Amniotic stem cell (primary cell): ENCODE measurements at regions not wholly inside any gene's neighbourhood (a gene's known extent, or its start where the extent isn't known, plus 50 kb on each side); places are given as distances from the start of the nearest gene placed in this dataset.
"Not testable (repeated sequence)": the region's sequence is repeated elsewhere in the genome, so short reads cannot be mapped to it uniquely, and the experiment has no call there.

Experiments used
- DNase-seq: peaks from one replicate; lab custom pipeline; 2025; lab: John Stamatoyannopoulos, UW

DNA sequence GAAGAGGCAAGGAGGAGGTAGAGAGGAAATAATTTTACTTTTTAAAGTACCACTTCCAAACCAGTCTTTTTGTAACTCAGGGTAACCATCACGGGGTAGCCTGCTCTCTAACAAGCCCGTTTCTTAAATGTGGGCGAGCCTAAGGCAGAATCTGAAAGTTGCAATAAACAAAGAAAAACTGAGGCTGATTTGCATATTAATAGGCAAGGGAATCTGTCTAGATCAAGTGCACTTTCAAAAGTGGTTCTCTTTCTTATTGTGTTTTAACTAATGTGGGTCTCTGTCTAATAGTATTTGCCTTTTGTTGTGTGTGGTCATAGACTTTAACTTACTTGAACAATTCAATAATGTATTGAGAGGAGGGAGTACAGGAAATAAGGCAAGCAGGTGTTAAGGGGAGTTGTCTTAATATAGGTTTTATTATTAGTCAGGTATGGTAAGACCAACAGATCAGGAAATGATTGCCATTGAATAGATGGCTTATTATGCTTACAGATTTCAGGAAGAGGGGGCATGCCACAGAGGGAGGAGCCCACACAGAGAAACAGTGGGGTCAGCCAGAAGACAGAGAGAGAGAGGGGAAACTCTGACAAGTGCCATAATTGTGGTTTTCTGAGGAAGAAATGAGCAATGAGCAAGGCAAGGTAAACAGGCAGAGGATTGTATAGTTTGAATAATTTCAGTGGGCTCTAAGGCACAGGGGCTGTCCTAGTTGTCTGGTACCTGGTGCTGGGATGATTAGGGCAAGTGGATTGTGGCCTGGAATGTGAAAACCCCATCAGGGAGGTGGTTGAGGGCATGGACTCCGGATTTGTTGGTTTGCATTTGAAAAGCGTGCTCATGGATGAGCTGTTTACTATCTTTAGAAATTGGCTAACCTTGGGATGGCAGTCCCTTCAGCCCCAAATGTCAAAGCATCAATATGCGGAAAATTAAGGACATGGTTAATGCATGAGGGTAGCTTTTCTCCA is 237.2 kb downstream of the TOX3 start:
- no peak for DNase-seq

DNA sequence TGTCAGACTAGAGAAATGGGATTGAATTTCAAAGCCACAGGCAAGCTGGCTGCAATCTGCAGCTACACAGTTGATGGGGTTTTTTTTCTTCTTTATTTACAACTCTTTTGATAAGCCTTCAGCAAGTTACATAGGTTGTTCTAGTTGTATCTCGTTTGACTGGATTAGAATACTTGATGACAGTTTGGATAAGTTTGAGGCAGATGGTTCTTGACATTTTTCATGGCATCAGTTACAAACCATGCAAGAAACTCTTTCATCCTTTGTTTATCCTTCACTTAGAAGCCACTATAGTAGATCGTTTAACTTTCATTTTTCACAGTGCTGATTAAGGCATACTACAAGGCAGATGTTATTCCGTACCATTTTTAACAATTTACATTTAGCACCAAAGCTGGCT is 238.9 kb downstream of the TOX3 start:
- no peak for DNase-seq

DNA sequence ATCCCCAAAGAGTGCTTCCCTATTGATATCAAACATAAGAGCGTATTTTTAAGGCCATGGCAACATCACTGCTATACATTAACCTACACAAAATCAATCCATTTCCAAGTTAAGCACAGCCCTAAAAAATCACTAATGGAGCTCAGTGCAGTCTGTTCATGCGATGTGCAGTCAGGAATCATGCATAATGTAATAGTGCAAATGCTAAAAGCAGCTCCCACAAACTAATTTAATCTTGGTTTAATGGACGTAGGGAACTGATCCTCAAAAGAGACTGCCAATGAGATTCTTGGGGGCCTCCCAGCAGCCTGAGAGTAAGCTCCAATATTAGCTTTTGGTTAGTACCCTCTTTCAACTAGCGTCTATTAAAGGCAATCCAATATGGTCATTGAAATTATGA is 245.9 kb downstream of the TOX3 start:
- DNase-seq = no peak

DNA sequence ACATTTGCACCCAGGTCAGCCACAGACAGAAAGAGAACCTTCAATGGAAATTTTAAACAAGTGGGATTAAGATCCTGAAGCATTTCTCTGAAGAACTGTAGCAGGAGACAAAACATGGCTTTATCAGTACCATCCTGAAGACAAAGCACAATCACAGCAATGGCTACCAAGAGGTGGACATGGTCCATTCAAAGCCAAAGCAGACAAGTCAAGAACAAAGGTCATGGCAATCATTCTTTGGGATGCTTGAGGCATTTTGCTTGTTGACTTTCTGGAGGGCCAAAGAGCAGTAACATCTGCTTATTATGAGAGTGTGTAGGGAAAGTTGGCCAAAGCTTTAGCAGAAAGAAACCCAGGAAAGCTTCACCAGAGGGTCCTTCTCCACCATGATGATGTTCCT is 248.2 kb downstream of the TOX3 start:
- DNase-seq = no peak

DNA sequence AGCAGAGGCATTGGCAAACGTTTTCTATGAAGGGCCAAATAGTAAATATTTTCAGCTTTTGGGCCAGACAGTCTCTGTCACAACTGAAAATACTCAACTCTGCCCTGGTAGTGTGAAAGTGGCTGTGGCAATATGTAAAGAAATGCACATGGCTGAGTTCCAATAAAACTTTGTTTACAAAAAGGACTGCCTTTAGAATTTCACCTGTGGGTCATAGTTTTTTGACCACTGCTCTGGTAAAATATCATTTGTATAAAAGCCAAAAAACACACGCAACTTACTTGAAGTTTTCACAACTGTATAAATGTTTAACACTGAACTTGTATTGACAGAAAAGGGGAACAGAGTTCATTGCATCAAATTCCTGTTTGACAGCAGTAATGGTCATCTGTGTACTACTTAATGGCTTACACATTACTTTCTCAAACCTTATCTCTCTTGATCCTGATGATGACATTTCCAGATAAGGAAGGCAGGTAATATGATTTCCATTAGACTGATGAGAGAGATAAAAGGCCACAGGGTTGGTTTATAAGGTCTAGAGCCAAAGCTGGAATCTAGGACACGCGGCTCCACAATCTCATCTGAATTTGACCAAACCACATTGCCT is 250.1 kb downstream of the TOX3 start:
- not testable (repeated sequence) for DNase-seq

DNA sequence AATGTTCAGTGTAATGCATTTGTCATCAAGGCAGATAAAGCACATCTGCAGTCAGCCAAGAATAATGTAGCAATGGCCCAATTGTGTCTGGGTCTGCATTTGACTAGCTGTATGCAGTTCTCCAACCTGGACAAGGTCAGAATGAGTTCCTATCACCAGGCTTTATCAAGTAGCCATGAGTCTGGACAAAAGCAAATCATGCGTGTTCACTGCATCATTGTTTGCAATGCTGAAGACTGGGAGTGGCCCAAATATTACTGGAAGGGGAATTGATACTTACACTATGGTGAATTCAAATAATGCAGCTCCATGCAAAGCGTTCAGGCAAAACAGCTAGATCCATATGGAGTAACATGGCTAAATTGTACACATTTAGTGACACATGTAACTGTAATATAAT is 250.9 kb downstream of the TOX3 start:
- DNase-seq = no peak

DNA sequence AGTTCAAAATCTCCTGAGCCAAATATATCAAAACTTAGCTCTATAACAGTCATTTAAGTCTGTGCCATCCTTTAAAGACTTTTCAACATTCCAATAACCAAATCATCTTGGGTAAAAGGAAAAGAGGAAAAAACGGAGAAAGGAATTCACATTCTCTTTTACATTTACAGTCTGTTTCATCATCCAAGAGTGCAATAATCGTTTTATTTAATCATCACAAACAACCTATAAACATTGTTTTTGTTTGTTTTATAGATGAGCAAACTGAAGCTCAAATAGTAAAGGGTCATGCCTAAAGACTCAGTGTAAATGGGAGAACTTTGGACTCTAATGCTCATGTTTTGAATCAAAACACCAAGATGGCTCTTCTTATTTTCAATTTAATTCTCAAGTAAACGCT is 252.3 kb downstream of the TOX3 start:
- no peak for DNase-seq

DNA sequence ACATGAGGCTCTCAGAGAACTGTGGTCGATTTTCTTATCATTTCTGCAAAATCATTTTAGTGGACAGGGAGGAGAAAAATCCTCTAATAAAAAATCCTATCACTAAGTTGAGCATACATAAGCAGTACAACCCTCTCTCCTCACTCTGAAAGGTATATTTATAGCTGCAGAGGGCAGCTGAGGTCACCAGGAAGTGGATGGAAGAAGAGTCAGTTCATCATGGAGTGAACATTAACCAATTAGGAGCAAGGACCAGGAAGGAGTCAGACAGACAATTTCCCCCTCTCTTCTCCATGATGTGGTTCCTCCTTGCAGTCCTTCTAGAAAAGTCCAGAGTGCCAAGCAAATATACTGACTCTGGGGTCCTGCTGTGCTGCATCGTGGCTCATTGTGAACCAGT is 253.7 kb downstream of the TOX3 start:
- no peak for DNase-seq

DNA sequence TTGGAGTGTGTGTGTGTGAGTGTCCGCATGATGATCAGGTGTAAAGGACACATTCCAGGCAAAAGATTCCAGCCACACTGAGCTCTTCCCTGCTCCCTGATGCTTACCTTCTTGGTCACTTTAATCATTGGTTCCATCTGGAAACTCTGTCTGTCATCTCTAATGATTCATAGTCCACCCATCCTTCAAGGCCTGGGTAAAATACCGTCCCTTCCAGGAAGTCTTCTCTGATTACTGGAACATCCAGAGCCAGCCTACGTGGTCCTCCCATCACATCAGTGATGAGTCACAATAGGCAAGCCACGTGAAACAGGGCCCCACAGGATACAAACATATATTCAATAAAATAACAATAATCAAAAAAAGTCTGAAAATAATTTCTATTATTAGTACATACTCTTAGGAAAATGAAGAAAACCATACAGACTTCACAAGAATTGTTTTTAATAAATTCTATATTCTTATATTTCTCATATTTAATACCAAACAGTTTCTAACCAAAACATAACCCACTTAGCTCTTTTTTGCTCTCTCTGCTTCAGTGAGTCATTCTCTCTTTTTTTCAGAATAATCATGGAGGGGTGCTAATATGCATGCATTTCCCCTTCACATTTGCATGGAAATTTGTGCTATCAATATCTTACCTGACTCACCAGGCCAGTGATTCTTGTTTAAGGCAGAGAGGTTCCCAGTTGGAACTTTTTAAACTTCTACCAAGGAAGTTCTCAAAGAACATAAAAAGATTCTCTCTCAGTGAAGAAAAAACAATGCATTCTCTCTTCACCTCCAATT is 263.2 kb downstream of the TOX3 start:
- DNase-seq = no peak

DNA sequence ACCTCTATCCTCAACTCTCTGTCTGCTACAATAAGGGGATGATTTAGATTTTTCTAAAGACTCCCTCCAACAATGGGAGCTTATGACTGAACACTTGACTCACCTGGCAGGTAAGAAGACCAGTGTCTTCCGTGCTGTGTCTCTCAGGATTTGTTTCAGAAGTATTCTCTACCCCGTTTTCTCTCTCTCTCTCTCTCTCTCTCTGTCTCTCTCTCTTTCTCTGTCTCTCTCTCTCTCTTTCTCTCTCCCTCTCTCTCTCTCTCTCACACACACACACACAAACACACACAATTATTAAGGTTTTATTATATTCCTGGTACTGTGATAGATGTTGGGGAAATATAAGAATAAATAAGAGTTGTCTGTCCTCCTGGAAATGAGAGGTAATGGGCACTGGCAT is 263.9 kb downstream of the TOX3 start:
- no peak for DNase-seq

DNA sequence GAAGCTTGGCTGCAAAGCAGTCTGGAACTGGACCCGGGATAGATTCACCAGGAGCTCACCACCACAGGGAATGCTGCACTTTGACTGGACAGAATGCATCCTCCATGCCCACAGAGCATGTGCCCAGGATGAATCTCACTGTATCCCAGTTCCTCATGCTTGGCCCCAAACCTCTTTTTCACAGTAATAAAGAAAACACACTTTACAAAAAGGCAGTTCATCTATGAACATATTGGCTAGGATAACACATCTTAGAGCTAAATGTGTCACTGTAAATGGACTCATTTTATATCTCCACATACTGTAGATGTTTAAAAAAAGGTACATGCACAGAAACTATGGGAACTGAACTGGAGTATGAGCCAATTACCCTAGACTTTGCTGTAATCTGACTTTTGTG is 266.9 kb downstream of the TOX3 start:
- no peak for DNase-seq

DNA sequence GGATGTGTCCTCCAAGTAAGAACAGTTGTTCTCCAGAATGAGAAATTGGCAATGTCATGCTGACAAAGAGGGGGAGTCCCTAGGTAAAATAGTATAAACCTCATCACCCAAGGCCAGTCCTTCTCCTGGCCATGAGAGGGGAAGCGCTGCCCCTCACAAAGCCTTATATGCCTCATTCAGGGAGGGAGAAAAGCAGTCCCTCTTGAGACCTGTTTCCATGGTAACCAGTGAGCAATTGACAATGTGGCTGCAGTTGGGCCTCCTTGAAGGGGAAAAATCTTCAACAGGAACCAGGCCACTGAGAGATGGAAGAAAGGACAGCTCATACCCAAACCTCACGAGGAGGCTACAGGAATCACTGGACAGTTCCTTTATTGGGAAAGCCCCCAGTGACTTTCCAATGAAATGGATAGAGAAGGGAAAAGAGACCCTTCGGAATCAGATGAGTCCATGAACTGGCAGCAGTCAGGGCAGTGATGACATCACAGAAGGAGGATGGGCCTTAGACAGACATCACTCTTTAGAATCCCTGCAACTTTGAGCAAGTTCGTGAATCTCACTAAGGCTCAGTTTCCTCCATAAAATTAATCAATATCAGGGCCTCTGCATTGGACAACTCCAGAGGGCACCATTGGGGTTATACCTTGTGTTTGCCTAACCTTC is 275.7 kb downstream of the TOX3 start:
- DNase-seq = no peak

DNA sequence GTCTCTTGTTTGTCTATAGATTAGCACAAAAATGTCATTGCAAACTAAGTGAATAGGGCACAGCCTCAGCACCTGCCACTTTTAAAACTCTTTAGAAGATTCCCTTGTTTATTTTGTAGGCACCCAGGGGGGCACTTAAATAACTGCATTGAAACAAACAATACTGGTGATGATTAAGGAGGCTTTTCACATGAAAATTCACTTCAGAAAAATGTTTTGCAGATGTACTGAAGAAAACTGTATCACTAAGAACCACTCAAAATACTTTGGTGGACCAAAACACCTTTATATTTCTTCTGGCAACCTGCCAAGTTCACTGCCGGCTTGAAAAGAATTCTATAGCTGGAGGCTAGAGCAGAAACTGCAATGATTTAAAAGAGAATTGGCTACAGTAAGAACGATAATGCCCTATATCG is 281.5 kb downstream of the TOX3 start:
- no peak for DNase-seq

DNA sequence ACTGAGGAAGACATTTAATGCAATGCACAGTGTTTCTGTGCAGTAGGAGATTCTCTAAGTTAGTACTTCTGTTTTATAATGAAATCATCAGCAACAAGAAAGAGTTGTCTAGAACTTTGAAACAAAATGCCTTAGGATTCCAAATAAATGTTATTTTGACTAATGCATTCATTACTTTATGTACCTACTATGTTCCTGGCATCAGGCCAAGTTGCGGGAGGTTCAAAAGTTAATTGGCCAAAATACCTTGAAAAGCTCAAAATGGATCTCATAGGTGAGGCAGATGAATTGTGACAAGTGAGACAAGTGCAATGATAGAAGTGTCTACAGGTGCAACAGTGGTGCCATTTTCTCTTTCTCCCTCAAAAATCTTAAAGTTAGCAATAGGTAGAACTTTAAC is 289.4 kb downstream of the TOX3 start:
- DNase-seq = no peak

DNA sequence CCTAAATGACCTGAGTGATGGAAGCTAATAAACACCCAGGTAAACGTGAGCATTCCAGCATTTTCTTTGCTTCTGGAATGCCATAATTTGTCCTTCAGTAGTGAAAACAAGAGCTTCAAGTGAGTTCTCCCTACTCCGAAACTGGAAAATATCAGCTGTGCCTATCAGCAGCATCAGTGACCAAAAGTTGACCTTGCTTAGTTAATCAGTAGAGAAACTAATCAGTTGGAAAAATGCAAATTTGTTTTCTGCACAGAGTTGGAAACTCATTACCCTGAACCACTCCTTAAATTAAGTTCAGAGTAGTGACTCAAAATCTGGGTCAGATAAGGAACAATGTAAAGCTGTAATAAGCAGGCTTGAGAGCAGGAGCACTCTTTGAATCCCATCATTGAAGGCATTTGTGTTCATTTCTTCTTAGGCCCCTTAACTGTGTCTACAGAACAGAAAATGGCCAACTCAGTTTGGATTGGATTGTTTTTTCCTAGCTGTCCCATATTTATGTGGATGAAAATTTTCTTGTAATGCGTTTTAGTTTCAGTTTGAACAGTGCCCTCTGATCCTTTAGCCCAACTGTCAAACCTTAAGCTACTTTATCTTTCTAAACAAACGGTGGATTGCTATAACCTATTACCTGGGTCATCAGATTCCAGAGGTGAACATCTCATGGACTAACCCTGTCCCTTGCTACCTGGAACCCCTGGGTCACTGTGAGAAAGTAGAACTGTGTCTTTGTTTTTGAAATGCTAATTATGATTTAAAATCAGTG is 290.4 kb downstream of the TOX3 start:
- DNase-seq = no peak

DNA sequence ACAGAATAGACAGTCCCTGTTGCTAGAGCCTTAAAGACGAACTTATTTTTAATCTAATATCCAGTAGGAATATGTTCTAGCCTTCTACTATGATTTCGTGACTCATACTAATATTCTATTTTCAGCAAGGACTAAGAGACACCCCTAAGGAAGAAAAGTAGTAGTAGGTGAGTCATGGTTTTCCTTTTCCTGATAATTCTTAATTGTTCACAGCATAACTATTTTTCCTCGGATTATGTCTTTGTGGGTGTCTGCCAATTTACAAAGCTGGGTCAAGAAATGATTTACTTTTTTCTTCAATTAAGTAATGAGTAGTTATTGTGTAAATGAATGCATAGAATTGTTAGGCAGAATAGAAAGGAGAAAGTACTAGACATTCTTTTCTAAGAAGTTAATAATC is 292.2 kb downstream of the TOX3 start:
- no peak for DNase-seq

DNA sequence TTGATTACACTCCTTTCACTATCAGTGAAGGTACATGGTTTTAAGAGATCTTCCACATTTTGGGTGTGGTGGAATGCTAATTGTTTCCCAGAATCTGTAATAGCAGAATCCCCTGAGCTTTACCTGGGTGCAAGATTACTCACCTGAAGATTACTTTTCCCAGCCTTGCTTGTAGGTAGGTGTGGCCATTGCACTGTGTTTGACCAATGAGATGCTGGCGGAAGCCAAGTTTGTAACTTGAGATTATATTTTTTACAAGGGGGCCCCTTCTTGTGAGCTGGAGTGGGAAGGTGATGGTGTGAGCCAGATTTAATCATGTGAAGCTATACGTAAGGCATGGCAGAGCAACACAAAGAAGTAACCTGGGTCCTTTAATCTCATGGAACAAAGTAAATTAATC is 294.3 kb downstream of the TOX3 start:
- no peak for DNase-seq

DNA sequence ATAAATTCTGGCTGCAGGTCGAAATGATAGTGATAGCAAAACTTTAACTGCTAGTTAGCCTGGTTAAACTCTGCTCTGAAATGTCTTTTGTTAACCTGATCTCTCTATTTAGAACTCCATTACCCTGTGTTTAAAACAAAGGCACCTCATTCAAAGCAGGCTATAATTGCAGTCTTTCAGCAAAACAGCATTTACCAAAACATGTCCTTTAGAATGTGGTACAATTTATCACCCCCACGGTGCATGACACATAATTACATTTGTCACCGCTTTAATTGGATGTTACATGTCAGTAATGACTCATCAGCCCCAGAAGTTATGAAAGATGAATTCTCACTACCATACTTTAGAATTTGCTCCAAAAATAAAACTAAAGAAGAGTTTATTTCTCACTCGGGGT is 295.4 kb downstream of the TOX3 start:
- DNase-seq = no peak

DNA sequence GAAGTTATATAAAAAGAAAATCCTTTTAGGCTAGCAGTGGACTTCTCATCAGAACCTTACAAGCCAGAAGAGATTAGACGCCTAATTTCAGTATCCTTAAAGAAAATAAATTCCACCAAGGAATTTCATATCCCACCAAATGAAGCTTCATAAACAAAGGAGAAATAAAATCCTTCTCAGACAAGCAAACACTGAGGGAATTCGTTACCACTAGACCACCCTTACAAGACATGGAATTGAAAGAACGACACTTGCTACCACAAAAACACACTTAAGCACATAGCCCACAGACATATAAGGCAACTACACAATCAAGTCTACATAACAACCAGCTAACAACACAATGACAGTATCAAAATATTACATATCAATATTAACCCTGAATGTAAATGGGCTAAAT is 299.2 kb downstream of the TOX3 start:
- DNase-seq = no peak

DNA sequence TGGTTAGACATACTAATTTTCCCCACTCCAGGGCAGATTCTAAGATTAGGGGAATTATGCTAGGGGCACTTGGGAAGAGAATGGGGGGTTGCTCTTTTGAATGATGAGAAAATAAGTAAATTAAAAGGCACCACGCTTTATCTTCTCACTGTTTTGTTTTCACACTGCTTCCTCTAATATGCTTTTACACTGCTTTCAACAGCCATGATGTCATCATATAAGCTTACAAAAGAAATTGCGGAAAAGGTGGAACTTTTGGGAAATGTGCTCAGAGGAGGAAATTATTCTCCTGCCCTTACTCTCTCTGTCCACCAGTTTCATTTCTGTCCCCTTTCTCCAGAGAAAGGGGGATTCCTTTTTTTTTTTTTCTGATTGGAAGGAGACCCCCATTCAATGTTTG is 308.2 kb downstream of the TOX3 start:
- DNase-seq = no peak

DNA sequence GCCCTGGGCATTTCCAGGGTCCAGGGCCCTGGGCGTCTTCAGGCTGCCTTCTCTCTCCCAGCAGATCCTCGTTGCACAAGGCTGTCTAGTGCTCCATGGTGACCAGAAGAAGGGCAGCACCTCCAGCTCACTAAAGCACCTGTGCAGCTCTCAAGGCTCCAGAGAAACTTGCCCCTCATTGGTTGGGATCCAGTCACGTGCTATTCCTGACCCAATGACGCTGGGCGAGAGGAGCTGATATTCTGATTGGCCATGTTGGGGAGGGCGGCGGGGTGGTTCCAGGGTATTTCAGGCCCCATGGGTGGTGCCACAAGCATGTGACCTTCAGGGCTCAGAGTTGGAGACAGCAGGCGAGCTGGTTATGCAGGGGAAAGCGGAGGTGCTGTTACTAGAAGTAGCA is 309.1 kb downstream of the TOX3 start:
- no peak for DNase-seq

DNA sequence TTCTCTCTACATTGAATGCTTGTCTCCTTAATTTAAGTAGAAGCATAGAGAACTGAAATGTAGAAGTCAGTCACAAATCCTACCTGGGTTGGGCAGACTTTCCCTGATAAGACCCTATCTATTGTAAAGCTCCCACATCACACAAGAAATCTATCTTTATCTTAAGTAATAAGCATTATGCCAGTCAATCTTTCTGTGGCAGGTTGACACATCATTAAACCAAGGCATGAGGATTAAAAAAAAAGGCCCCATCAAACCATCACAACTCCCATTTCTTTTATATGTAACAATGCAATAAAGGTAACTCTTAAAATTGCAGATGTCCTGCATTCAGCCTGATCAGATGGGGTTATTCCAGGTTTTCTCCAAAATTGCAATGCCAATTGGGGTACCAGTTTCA is 311.8 kb downstream of the TOX3 start:
- DNase-seq = no peak
